SK-N-SH (cell line): ENCODE measurements at regions not wholly inside any gene's neighbourhood (a gene's known extent, or its start where the extent isn't known, plus 50 kb on each side); places are given as distances from the start of the nearest gene placed in this dataset.

ENCODE experiments used
- FOXJ3 ChIP-seq: sonication (generic); formaldehyde crosslinking; IDR thresholded peaks from 2 replicates; pipeline ENCODE4 v1.5.1; 2020; ENCODE audit warnings: mild to moderate bottlenecking, missing genetic modification reagents
- TEAD4 ChIP-seq: IDR thresholded peaks from 2 replicates; pipeline ENCODE4 v1.4.0; 2012; ENCODE audit warnings: mild to moderate bottlenecking, borderline replicate concordance; ENCODE audit not compliant: insufficient read depth
- TF ChIP-seq, protein P1 (sequence below): fragments of 200-600 bp; sonication (generic); IDR thresholded peaks from 2 replicates; pipeline ENCODE4 v1.6.1; 2017; ENCODE audit warnings: antibody characterized with exemption, mild to moderate bottlenecking, moderate library complexity

DNA sequence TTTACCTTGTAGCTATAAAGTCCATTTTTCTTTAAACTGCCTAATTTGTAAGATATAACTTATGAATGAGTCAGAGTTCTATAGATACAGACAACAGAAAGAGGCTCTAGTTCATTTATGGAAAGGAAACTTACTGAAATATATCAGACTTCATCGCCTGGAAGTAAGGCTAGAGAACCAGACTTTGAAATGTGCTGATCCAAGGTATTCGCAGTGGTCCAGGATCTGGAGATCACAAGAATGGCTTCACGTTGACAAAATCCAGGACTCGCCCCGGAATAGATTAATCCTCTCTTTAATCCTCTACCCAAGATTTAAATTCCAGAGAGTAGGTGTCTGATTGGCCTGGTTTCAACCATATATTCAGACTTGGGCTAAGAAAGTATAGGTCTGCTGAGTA lies 69.1 kb upstream of the LOC128125822 start:
- TF ChIP-seq, protein P1, sequence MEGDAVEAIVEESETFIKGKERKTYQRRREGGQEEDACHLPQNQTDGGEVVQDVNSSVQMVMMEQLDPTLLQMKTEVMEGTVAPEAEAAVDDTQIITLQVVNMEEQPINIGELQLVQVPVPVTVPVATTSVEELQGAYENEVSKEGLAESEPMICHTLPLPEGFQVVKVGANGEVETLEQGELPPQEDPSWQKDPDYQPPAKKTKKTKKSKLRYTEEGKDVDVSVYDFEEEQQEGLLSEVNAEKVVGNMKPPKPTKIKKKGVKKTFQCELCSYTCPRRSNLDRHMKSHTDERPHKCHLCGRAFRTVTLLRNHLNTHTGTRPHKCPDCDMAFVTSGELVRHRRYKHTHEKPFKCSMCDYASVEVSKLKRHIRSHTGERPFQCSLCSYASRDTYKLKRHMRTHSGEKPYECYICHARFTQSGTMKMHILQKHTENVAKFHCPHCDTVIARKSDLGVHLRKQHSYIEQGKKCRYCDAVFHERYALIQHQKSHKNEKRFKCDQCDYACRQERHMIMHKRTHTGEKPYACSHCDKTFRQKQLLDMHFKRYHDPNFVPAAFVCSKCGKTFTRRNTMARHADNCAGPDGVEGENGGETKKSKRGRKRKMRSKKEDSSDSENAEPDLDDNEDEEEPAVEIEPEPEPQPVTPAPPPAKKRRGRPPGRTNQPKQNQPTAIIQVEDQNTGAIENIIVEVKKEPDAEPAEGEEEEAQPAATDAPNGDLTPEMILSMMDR: no peak
- no peak for TF ChIP-seq TEAD4
- TF ChIP-seq FOXJ3: no peak
